ENCODE measurements at regions not wholly inside any gene's neighbourhood (a gene's known extent, or its start where the extent isn't known, plus 50 kb on each side); places are given as distances from the start of the nearest gene placed in this dataset.

DNA sequence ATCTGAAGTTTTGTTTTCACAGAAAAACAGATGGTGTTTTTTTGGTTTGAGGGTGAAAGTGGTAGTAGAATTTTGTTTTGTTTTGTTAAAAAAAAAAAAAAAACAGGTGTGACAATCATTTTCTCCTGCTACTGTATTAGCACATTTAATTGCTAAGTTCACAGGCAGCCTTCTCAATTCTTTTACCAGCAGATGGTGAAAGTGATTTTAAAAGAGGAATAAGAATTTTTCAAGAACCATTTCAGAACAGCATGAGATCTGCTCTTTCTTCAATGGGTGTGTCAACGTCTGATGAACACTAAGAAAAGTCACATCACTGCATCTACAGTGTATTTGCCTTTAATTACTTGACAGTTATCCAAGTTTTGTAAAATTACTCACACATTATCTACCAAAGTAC is 303.7 kb upstream of the USP15 start:
- TF ChIP-seq, protein P1, sequence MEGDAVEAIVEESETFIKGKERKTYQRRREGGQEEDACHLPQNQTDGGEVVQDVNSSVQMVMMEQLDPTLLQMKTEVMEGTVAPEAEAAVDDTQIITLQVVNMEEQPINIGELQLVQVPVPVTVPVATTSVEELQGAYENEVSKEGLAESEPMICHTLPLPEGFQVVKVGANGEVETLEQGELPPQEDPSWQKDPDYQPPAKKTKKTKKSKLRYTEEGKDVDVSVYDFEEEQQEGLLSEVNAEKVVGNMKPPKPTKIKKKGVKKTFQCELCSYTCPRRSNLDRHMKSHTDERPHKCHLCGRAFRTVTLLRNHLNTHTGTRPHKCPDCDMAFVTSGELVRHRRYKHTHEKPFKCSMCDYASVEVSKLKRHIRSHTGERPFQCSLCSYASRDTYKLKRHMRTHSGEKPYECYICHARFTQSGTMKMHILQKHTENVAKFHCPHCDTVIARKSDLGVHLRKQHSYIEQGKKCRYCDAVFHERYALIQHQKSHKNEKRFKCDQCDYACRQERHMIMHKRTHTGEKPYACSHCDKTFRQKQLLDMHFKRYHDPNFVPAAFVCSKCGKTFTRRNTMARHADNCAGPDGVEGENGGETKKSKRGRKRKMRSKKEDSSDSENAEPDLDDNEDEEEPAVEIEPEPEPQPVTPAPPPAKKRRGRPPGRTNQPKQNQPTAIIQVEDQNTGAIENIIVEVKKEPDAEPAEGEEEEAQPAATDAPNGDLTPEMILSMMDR (IDR thresholded peaks at IDR 0.05; ENCODE audit: extremely low read depth, insufficient read depth, missing control alignments): no peak
- in situ Hi-C loops (cut with MboI; ENCODE audit: low pct_unique_long_range_greater_than_20kb, low sequenced_read_pairs, unreplicated experiment): no loop called here

DNA sequence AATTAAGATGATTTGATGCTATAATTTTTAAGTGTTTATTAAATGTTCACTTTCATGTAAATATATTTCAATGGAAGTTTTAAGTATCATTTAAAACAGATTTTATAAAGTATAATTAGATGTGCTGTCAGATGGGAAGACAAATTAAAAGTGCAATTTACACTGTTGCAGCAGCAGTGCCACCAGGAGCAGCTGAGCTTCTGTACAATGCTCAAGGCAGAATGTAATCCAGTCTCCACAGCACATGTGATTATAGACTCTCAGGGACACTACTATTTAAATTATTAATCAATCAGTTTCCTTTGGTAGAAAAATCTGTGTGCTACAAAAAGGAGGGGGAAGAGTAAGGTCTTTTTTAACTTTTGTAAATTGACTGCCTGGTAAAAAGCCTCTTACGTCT is 285.7 kb upstream of the USP15 start:
- TF ChIP-seq, protein P1 (IDR thresholded peaks at IDR 0.05; ENCODE audit: extremely low read depth, insufficient read depth, missing control alignments): no peak
- in situ Hi-C loops (cut with MboI; ENCODE audit: low pct_unique_long_range_greater_than_20kb, low sequenced_read_pairs, unreplicated experiment): no loop called here
- DNase-seq (ENCODE audit: low spot score): no peak

More for the DNA sequence above, 303.7 kb upstream of the USP15 start:
- no peak for DNase-seq (ENCODE audit: low spot score)

DNA sequence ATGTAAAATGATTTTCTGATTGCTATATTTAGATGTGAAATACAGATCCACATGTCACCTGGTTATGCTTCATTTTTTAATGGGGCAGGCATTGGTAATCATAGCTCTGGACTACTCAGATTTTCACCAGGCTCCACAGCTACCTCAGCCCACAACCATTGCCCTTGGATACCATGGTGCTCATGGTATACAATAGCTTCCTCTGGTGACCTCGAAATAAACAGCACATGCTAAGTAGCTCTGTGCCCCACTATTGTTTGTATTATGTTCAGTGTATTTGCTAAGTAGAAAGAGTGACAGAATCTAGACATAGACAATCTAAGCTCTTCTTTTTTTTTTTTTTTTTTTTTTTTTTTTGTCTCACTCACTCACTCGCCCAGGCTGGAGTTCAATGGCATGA is 274.4 kb upstream of the USP15 start:
- in situ Hi-C loops (cut with MboI; ENCODE audit: low pct_unique_long_range_greater_than_20kb, low sequenced_read_pairs, unreplicated experiment): no loop called here
- no peak for DNase-seq (ENCODE audit: low spot score)
- TF ChIP-seq, protein P1 (IDR thresholded peaks at IDR 0.05; ENCODE audit: extremely low read depth, insufficient read depth, missing control alignments): no peak

DNA sequence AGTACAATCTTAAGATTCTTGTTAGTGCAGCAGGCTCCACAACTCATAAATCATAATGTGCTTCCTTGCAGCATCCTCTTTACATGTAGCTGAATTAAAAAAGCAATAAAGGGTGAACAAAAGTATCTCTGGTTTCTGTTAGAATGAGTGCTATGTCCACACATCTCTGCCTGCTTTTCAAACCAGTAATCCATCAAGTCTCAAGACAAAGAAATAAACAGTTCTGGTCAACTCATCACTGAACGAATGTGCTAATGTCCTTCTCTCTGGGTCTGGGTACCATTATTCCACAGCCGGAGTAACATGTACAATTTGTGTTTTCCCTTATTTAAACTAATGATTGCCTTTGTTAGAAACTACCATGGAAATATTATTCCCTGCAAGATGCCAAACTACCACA is 273.0 kb upstream of the USP15 start:
- TF ChIP-seq, protein P1 (IDR thresholded peaks at IDR 0.05; ENCODE audit: extremely low read depth, insufficient read depth, missing control alignments): no peak
- in situ Hi-C loops (cut with MboI; ENCODE audit: low pct_unique_long_range_greater_than_20kb, low sequenced_read_pairs, unreplicated experiment): no loop called here
- no peak for DNase-seq (ENCODE audit: low spot score)

DNA sequence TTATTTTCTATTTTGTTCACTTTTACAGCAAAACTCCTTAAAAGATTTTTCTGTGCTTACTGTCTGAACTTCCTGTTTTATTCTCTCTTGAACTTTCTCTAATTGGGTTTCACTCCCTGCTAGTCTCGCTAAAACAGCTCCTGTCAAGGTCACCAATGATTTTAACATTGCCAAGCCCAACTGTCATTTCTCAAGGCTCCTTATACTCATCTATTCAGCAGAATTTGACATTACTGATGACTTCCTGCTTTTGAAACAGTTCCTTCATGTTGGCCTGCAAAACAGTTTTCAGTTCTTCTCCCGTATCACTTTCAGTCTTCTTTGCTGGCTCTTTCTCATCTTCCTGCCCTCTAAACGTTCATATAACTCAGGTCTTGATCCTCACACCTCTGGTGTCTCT is 268.5 kb upstream of the USP15 start:
- in situ Hi-C loops (cut with MboI; ENCODE audit: low pct_unique_long_range_greater_than_20kb, low sequenced_read_pairs, unreplicated experiment): no loop called here
- TF ChIP-seq, protein P1 (IDR thresholded peaks at IDR 0.05; ENCODE audit: extremely low read depth, insufficient read depth, missing control alignments): no peak
- no peak for DNase-seq (ENCODE audit: low spot score)

DNA sequence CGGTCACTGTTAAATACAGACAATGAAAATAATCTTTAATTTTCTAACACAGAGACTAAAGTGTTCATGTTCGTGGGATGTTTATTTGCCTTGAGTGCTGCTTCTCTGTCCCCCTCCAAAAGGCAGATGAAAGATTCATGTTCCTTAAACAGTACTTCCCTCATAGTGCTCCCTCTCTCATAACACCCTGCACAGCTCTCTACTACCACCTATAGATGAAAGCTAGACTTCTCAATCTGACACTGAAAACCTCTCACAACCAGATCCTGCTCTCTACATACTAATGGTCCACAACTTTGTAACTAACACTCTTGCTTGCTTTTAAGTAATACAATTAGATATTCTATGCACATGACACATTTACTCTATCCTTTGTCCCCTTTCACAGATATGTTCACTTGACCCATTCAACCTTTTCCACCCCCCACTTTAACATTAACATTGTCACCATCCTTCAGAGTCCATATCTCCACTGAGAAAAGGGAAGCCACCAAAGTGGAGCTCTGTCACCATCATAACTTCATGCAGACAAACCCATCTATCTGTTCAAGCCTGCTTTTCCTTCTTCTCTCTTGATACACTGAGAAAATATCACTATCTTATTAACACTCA is 266.4 kb upstream of the USP15 start:
- in situ Hi-C loops (cut with MboI; ENCODE audit: low pct_unique_long_range_greater_than_20kb, low sequenced_read_pairs, unreplicated experiment): no loop called here
- no peak for DNase-seq (ENCODE audit: low spot score)
- TF ChIP-seq, protein P1 (IDR thresholded peaks at IDR 0.05; ENCODE audit: extremely low read depth, insufficient read depth, missing control alignments): peak; percentile 58
